H1 (cell line): ENCODE measurements at regions not wholly inside any gene's neighbourhood (a gene's known extent, or its start where the extent isn't known, plus 50 kb on each side); places are given as distances from the start of the nearest gene placed in this dataset.

Experiments
- HDAC2 ChIP-seq, 2 experiments: fragments of 300-600 bp in 1 of 2; sonication (generic) in 1 of 2; IDR thresholded peaks; 2 replicates each; pipeline ENCODE4 v1.6.1; 2011 to 2012; ENCODE audit warnings: low read depth in 2 of 2, low read length in 2 of 2, mild to moderate bottlenecking in 2 of 2, moderate library complexity in 2 of 2, borderline replicate concordance in 1 of 2, inconsistent platforms in 1 of 2

GRCh38 chr1:94651076-94651475 lies 109.5 kb upstream of the F3 start (continued):
- no peak for TF ChIP-seq HDAC2 (IDR thresholded peaks at IDR 0.05; ENCODE audit: borderline replicate concordance in 1 of 2, low read depth in 2 of 2, low read length in 2 of 2)
